Kidney epithelial cell (primary cell): ENCODE measurements at regions not wholly inside any gene's neighbourhood (a gene's known extent, or its start where the extent isn't known, plus 50 kb on each side); places are given as distances from the start of the nearest gene placed in this dataset.

Experiments
- DNase-seq: peaks from one replicate; pipeline ENCODE4 v3.0.0-alpha.2; 2010; ENCODE audit warnings: low read depth
- H3K27me3 ChIP-seq: 2 replicates; pipeline ENCODE4 v1.6.0; 2011; ENCODE audit warnings: low read length; ENCODE audit not compliant: control insufficient read depth, insufficient read depth
- H3K36me3 ChIP-seq: 2 replicates; pipeline ENCODE4 v1.5.1; 2011; ENCODE audit warnings: low read length; ENCODE audit not compliant: control insufficient read depth, insufficient read depth
- H3K4me3 ChIP-seq: 2 replicates; pipeline ENCODE4 v1.5.1; 2011; ENCODE audit warnings: low read depth, mild to moderate bottlenecking, control low read depth, low read length
- CTCF ChIP-seq: IDR thresholded peaks from 2 replicates; pipeline ENCODE4 v1.5.1; 2011; ENCODE audit warnings: mild to moderate bottlenecking, moderate library complexity, low read length, control low read depth, inconsistent platforms; ENCODE audit not compliant: insufficient read depth, poor library complexity, severe bottlenecking

- TF ChIP-seq CTCF: no peak
- Histone ChIP-seq H3K27me3 (no peaks in the 10 kb centered on the region), H3K4me3 (no peak overlapping the region), H3K36me3 (no peaks in the 10 kb centered on the region)
- no peak for DNase-seq
Observed at GRCh38 chr11:23490557-23491235, 630.4 kb upstream of the CCDC179 start.

GRCh38 chr11:23494981-23495380 is 634.7 kb upstream of the CCDC179 start:
- H3K27me3 ChIP-seq: no peaks in the 10 kb centered on the region
- no peak for DNase-seq
- H3K4me3 ChIP-seq: no peak overlapping the region
- no peaks in the 10 kb centered on the region for H3K36me3 ChIP-seq
- no peak for TF ChIP-seq CTCF

GRCh38 chr11:23496340-23496739 is 636.1 kb upstream of the CCDC179 start:
- Histone ChIP-seq H3K4me3 (no peak overlapping the region), H3K27me3 (no peaks in the 10 kb centered on the region), H3K36me3 (no peaks in the 10 kb centered on the region)
- no peak for DNase-seq
- TF ChIP-seq CTCF: no peak

- Histone ChIP-seq H3K36me3 (no peaks in the 10 kb centered on the region), H3K4me3 (no peak overlapping the region), H3K27me3 (no peaks in the 10 kb centered on the region)
- DNase-seq: no peak
- TF ChIP-seq CTCF: no peak
Observed at GRCh38 chr11:23497040-23497439, 636.8 kb upstream of the CCDC179 start.

- TF ChIP-seq CTCF: no peak
- no peak for DNase-seq
- no peaks in the 10 kb centered on the region for H3K27me3 ChIP-seq
- H3K36me3 ChIP-seq: no peaks in the 10 kb centered on the region
- H3K4me3 ChIP-seq: no peak overlapping the region
Observed at GRCh38 chr11:23502389-23502788, 642.1 kb upstream of the CCDC179 start.

- no peak overlapping the region for H3K4me3 ChIP-seq
- H3K36me3 ChIP-seq: no peaks in the 10 kb centered on the region
- no peak for TF ChIP-seq CTCF
- no peaks in the 10 kb centered on the region for H3K27me3 ChIP-seq
- DNase-seq: no peak
Observed at GRCh38 chr11:23502826-23503225, 642.6 kb upstream of the CCDC179 start.
